Testis (tissue), 2 donors: ENCODE measurements at regions not wholly inside any gene's neighbourhood (a gene's known extent, or its start where the extent isn't known, plus 50 kb on each side); places are given as distances from the start of the nearest gene placed in this dataset.

Source experiments
- DNase-seq: peaks from one replicate; pipeline ENCODE4 v3.0.0-alpha.2; 2019
- H3K27ac ChIP-seq, 2 donors: fragments of 200-600 bp; sonication (generic); one replicate each; pipeline ENCODE4 v1.5.1; 2019
- H3K27me3 ChIP-seq: fragments of 200-600 bp; sonication (generic); one replicate; pipeline ENCODE4 v1.5.1; 2019
- H3K36me3 ChIP-seq: fragments of 200-600 bp; sonication (generic); one replicate; pipeline ENCODE4 v1.5.1; 2017; ENCODE audit warnings: low read depth; ENCODE audit errors: missing control alignments
- H3K4me1 ChIP-seq: fragments of 200-600 bp; sonication (generic); one replicate; pipeline ENCODE4 v1.5.1; 2019
- H3K4me3 ChIP-seq, 2 donors: fragments of 200-600 bp; sonication (generic); one replicate each; pipeline ENCODE4 v1.5.1; 2017 to 2019
- H3K9me3 ChIP-seq: fragments of 200-600 bp; sonication (generic); one replicate; pipeline ENCODE4 v1.5.1; 2017
- CTCF ChIP-seq, 3 experiments: fragments of 450-650 bp in 2 of 3; fragments of 200-600 bp in 1 of 3; sonication (generic) in 1 of 3; IDR thresholded peaks; one replicate each; pipeline ENCODE4 v1.5.1; 2016 to 2019; ENCODE audit warnings: antibody characterized with exemption in 3 of 3, mild to moderate bottlenecking in 2 of 3, moderate library complexity in 1 of 3
- POLR2A ChIP-seq: fragments of 450-650 bp; IDR thresholded peaks from one replicate; pipeline ENCODE4 v1.6.1; 2017; ENCODE audit warnings: antibody characterized with exemption, mild to moderate bottlenecking, moderate library complexity
- WGBS, 2 donors: methylation state at CpG; one replicate each; pipeline ENCODE4 v1.1.5; 2018; 5-methylcytosine and 5-hydroxymethylcytosine counted together
- intact Hi-C: fragments of 100-400 bp; cut with DNase I; formaldehyde crosslinking; loops from one replicate; pipeline ENCODE4 v1.15.1; 2023; ENCODE audit warnings: low total_unique reads

- Histone ChIP-seq H3K4me1 (peaks cover 5% of the 10 kb centered on the region), H3K36me3 (no peaks in the 10 kb centered on the region), H3K4me3 (no peak overlapping the region), H3K27me3 (no peaks in the 10 kb centered on the region), H3K27ac (no peak overlapping the region), H3K9me3 (no peaks in the 10 kb centered on the region)
- DNase-seq = peak; percentile 65
- intact Hi-C loops = no loop called here
- 23 to 24% methylated on average over 12 of the region's 12 CpGs for WGBS, 2 donors
- TF ChIP-seq POLR2A (no peak), CTCF (IDR thresholded peaks at IDR 0.05) (no peak)
Measured at GRCh38 chr9:119639287-119639955, 270.2 kb upstream of the BRINP1 start.

- no peak overlapping the region for H3K4me3 ChIP-seq
Measured at GRCh38 chr9:119634006-119634405, 264.8 kb upstream of the BRINP1 start.

DNA sequence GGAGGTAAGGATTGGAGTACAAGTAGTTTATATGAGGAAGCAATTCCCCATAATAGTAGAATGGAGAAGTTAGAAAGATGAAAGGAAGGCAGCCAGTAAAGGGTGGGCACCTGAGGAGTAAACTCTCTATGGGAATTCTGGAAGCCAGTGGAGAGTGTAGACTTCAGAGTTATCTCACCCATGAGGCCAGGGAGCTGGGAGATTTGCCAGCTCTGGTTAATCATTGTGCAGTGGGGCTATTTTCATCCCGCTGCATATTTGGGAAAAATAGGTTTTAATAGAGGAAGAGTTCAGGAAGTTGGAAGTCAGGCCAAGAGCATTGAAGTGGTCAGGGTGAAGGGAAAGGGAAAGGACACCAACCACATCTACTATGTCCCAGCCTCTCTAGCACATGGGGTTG lies 242.3 kb upstream of the BRINP1 start:
- Histone ChIP-seq H3K27ac (no peak overlapping the region), H3K27me3 (no peaks in the 10 kb centered on the region), H3K9me3 (no peaks in the 10 kb centered on the region), H3K36me3 (no peaks in the 10 kb centered on the region), H3K4me1 (no peaks in the 10 kb centered on the region), H3K4me3 (no peak overlapping the region)
- intact Hi-C loops = no loop called here
- TF ChIP-seq CTCF (IDR thresholded peaks at IDR 0.05) (no peak), POLR2A (no peak)
- 60 to 62% methylated on average over 1 of the region's 1 CpG for WGBS, 2 donors
- no peak for DNase-seq

More at GRCh38 chr9:119634006-119634405, 264.8 kb upstream of the BRINP1 start:
- 84 to 86% methylated on average over 8 of the region's 8 CpGs for WGBS, 2 donors
- no peak for TF ChIP-seq POLR2A
- no peak for TF ChIP-seq CTCF (IDR thresholded peaks at IDR 0.05)
- no peaks in the 10 kb centered on the region for H3K27me3 ChIP-seq
- H3K9me3 ChIP-seq = no peaks in the 10 kb centered on the region
- no peak overlapping the region for H3K27ac ChIP-seq
- H3K4me1 ChIP-seq = no peaks in the 10 kb centered on the region
- intact Hi-C loops = no loop called here
- H3K36me3 ChIP-seq = no peaks in the 10 kb centered on the region
- no peak for DNase-seq

DNA sequence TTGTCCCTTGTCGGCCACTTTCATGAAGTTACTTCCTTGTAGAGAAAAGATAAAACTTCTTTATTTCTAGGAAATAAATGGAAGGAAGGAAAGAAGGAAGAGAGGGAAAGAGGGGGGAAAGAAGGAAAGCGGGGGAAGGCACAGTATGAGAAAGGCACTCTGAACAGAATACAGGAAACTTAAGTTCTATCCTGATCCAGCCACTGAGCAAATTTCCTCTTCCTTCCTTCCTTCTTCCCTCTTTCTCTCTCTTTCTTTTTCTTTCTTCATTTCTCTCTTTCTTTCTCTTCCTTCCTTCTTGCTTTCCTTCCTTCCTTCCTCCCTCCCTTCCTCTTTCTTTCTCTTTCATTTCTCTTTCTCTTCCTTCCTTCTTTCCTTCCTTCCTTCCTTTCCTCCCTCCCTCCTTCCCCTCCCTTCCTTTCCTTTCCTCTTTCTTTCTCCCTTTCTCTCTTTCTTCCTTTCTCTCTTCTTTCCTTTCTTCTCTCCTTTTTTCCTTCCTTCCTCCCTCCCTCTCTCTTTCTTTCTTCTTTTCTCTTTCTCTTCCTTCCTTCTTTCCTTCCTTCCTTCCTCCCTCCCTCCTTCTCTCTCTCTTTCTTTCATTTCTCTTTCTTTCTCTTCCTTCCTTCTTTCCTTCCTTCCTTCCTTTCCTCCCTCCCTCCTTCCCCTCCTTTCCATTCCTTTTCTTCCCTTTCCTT lies 240.2 kb upstream of the BRINP1 start:
- Histone ChIP-seq H3K36me3 (no peaks in the 10 kb centered on the region), H3K4me3 (no peak overlapping the region), H3K9me3 (no peaks in the 10 kb centered on the region), H3K27ac (no peak overlapping the region), H3K27me3 (no peaks in the 10 kb centered on the region), H3K4me1 (no peaks in the 10 kb centered on the region)
- 85 to 88% methylated on average over 2 of the region's 2 CpGs for WGBS, 2 donors
- TF ChIP-seq POLR2A = no peak
- no peak for TF ChIP-seq CTCF (IDR thresholded peaks at IDR 0.05)
- intact Hi-C loops = no loop called here
- no peak for DNase-seq

- no peaks in the 10 kb centered on the region for H3K4me1 ChIP-seq
- no peak for DNase-seq
- no peak for TF ChIP-seq POLR2A
- no peak for TF ChIP-seq CTCF (IDR thresholded peaks at IDR 0.05)
- H3K4me3 ChIP-seq = no peak overlapping the region
- intact Hi-C loops = no loop called here
- no peaks in the 10 kb centered on the region for H3K9me3 ChIP-seq
- no peaks in the 10 kb centered on the region for H3K27me3 ChIP-seq
- H3K36me3 ChIP-seq = no peaks in the 10 kb centered on the region
- no peak overlapping the region for H3K27ac ChIP-seq
Measured at GRCh38 chr9:119601632-119602031, 232.4 kb upstream of the BRINP1 start.
